Stomach (tissue), 8 donors: ENCODE measurements at regions not wholly inside any gene's neighbourhood (a gene's known extent, or its start where the extent isn't known, plus 50 kb on each side); places are given as distances from the start of the nearest gene placed in this dataset.
"Not testable (repeated sequence)": the region's sequence is repeated elsewhere in the genome, so short reads cannot be mapped to it uniquely, and the experiment has no call there.

Experiments
- DNase-seq, 2 donors: peaks; one replicate each; pipeline versions ENCODE4 v3.0.0 to v3.0.0-alpha.2; 2013 to 2019
- H3K27ac ChIP-seq, 5 donors: fragments of 200-600 bp in 4 of 5; sonication (generic) in 4 of 5; one replicate each; pipeline ENCODE4 v1.5.1; 2013 to 2019; ENCODE audit warnings: mild to moderate bottlenecking in 1 of 5, moderate library complexity in 1 of 5
- H3K27me3 ChIP-seq, 3 donors: fragments of 200-600 bp; sonication (generic); one replicate each; pipeline ENCODE4 v1.5.1; 2017 to 2019; ENCODE audit warnings: mixed run types in 1 of 3
- H3K36me3 ChIP-seq, 4 donors: fragments of 200-600 bp; sonication (generic); 1 replicate in 3 of 4; 2 replicates in 1 of 4; pipeline ENCODE4 v1.5.1; 2016 to 2019
- H3K4me1 ChIP-seq, 4 donors: fragments of 200-600 bp; sonication (generic); one replicate each; pipeline ENCODE4 v1.5.1; 2016 to 2019
- H3K4me3 ChIP-seq, 4 donors: fragments of 200-600 bp; sonication (generic) in 3 of 4; one replicate each; pipeline ENCODE4 v1.5.1; 2016 to 2019; ENCODE audit warnings: mild to moderate bottlenecking in 1 of 4
- H3K9me3 ChIP-seq, 4 donors: fragments of 200-600 bp; sonication (generic); one replicate each; pipeline ENCODE4 v1.5.1; 2016 to 2019
- EP300 ChIP-seq: sonication (generic); formaldehyde crosslinking; IDR thresholded peaks from one replicate; pipeline ENCODE4 v1.6.1; 2017; ENCODE audit warnings: antibody characterized with exemption
- POLR2A ChIP-seq, 4 donors: fragments of 450-650 bp; IDR thresholded peaks; one replicate each; pipeline ENCODE4 v1.6.1; 2016; ENCODE audit warnings: antibody characterized with exemption in 4 of 4, control low read depth in 2 of 4, mild to moderate bottlenecking in 1 of 4, moderate library complexity in 1 of 4
- POLR2AphosphoS5 ChIP-seq, 3 donors: sonication (generic); formaldehyde crosslinking; IDR thresholded peaks; one replicate each; pipeline ENCODE4 v1.6.1; 2016; ENCODE audit warnings: antibody characterized with exemption in 3 of 3
- WGBS, 5 donors: extraction: QIAGEN DNeasy Blood & Tissue Kit in 3 of 5; methylation state at CpG; one replicate each; pipeline versions ENCODE4 v1.1.5 to v1.1.7; 2013 to 2018; 5-methylcytosine and 5-hydroxymethylcytosine counted together
- intact Hi-C: fragments of 100-400 bp; cut with DNase I; formaldehyde crosslinking; loops from one replicate; pipeline ENCODE4 v1.15.1; 2023; ENCODE audit warnings: low total_unique reads
- TF ChIP-seq, protein P1 (sequence below), 7 experiments: fragments of 450-650 bp in 4 of 7; fragments of 200-600 bp in 3 of 7; sonication (generic) in 3 of 7; IDR thresholded peaks; one replicate each; pipeline ENCODE4 v1.5.1; 2016 to 2019; ENCODE audit warnings: antibody characterized with exemption in 7 of 7, control low read depth in 2 of 7, mild to moderate bottlenecking in 1 of 7
- donor health status: healthy with polysubstance abuse.
- donor health status: Bipolar disorder and iron deficiency.
- donor health status: healthy.

GRCh38 chr18:10168477-10168876, 254.7 kb downstream of the VAPA start:
- H3K9me3 ChIP-seq, result no peaks in the 10 kb centered on the region
- intact Hi-C loops, result no loop called here
- H3K36me3 ChIP-seq, result no peaks in the 10 kb centered on the region
- WGBS, 5 donors, result 86 to 95% (median 94%) methylated on average over 9 of the region's 9 CpGs
- TF ChIP-seq EP300, result no peak
- TF ChIP-seq, protein P1, sequence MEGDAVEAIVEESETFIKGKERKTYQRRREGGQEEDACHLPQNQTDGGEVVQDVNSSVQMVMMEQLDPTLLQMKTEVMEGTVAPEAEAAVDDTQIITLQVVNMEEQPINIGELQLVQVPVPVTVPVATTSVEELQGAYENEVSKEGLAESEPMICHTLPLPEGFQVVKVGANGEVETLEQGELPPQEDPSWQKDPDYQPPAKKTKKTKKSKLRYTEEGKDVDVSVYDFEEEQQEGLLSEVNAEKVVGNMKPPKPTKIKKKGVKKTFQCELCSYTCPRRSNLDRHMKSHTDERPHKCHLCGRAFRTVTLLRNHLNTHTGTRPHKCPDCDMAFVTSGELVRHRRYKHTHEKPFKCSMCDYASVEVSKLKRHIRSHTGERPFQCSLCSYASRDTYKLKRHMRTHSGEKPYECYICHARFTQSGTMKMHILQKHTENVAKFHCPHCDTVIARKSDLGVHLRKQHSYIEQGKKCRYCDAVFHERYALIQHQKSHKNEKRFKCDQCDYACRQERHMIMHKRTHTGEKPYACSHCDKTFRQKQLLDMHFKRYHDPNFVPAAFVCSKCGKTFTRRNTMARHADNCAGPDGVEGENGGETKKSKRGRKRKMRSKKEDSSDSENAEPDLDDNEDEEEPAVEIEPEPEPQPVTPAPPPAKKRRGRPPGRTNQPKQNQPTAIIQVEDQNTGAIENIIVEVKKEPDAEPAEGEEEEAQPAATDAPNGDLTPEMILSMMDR (IDR thresholded peaks at IDR 0.05), result no peak
- TF ChIP-seq POLR2A (IDR thresholded peaks at IDR 0.05), result no peak
- no peak for TF ChIP-seq POLR2AphosphoS5 (IDR thresholded peaks at IDR 0.05)
- peaks cover 7 to 27% (median 15%) of the 10 kb centered on the region in 4 donors for H3K4me1 ChIP-seq
- no peak overlapping the region for H3K4me3 ChIP-seq
- H3K27ac ChIP-seq, result peak overlapping the region in 1 of 5 donors; percentile 18
- no peak for DNase-seq
- H3K27me3 ChIP-seq, result no peaks in the 10 kb centered on the region

- no peaks in the 10 kb centered on the region for H3K27me3 ChIP-seq
- 32 to 53% (median 36%) methylated on average over 4 of the region's 4 CpGs for WGBS, 5 donors
- H3K4me1 ChIP-seq, result peaks cover 7 to 27% (median 15%) of the 10 kb centered on the region in 4 donors
- H3K36me3 ChIP-seq, result no peaks in the 10 kb centered on the region
- no peaks in the 10 kb centered on the region for H3K9me3 ChIP-seq
- H3K27ac ChIP-seq, result peak overlapping the region in 1 of 5 donors; percentile 3
- DNase-seq, result peak; percentile 49 to 57
- TF ChIP-seq EP300 (no peak), POLR2A (IDR thresholded peaks at IDR 0.05) (no peak), POLR2AphosphoS5 (IDR thresholded peaks at IDR 0.05) (peak in 1 of 3 donors; percentile 44)
- H3K4me3 ChIP-seq, result no peak overlapping the region
- intact Hi-C loops, result no loop called here
Measured at GRCh38 chr18:10169064-10169562, 255.3 kb downstream of the VAPA start.

DNA sequence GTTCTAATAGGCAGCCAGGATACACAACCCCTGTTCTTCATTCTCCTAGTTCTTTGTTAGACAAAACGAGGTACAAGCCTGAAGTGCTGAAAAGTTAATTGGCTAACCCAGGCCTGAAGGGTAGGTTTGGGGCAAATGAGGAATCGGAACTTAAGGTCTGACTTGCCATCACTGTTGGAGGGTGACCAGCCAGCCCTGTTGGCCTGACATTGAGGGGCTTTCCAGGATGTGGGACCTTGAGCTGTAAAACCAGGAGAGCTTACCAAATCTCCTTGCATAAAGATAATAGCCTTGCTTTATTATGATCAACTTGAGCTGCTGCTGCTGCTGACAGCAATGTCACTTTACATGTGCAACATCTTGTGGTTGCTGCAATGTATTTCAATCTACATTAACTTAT, 256.0 kb downstream of the VAPA start:
- Histone ChIP-seq H3K9me3 (no peaks in the 10 kb centered on the region), H3K4me3 (no peak overlapping the region), H3K4me1 (peaks cover 7 to 27% (median 15%) of the 10 kb centered on the region in 4 donors), H3K36me3 (no peaks in the 10 kb centered on the region), H3K27me3 (no peaks in the 10 kb centered on the region), H3K27ac (peak overlapping the region in 2 of 5 donors; percentile 14 to 17)
- TF ChIP-seq POLR2A (IDR thresholded peaks at IDR 0.05), result no peak
- no peak for TF ChIP-seq EP300
- TF ChIP-seq, protein P1 (IDR thresholded peaks at IDR 0.05), result no peak
- TF ChIP-seq POLR2AphosphoS5 (IDR thresholded peaks at IDR 0.05), result no peak
- 66 to 86% (median 68%) methylated on average over 2 of the region's 2 CpGs for WGBS, 5 donors
- intact Hi-C loops, result no loop called here
- DNase-seq, result no peak

DNA sequence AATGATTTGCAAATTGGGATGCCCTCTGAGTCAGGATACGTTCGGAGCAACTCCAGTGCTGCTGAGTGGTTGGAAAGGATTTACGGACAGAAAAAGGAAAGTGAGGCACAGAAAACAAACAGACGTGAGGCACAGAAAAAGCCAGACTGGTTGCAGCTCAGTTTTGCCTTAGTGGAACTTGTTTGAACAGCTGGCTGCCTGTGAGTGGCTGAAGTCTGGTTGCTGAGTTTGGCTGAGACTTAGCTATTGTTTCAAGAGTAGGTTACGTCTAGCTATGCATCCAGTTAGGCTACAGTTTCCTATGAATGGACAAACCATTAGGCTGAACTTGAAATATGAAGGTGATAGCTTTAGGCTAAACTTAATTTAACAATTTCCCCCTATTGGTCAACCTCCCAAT, 256.6 kb downstream of the VAPA start:
- Histone ChIP-seq H3K27me3 (no peaks in the 10 kb centered on the region), H3K4me3 (no peak overlapping the region), H3K9me3 (no peaks in the 10 kb centered on the region), H3K4me1 (peaks cover 7 to 27% (median 15%) of the 10 kb centered on the region in 4 donors), H3K36me3 (no peaks in the 10 kb centered on the region), H3K27ac (peak overlapping the region in 1 of 5 donors; percentile 14)
- 45 to 66% (median 48%) methylated on average over 5 of the region's 5 CpGs for WGBS, 5 donors
- TF ChIP-seq EP300 (no peak), POLR2A (IDR thresholded peaks at IDR 0.05) (no peak), POLR2AphosphoS5 (IDR thresholded peaks at IDR 0.05) (no peak)
- TF ChIP-seq, protein P1 (IDR thresholded peaks at IDR 0.05), result no peak
- intact Hi-C loops, result no loop called here
- DNase-seq, result no peak

- H3K27ac ChIP-seq, H3K36me3 ChIP-seq, H3K9me3 ChIP-seq, H3K27me3 ChIP-seq, H3K4me3 ChIP-seq, DNase-seq, intact Hi-C loops, H3K4me1 ChIP-seq: not testable (repeated sequence)
- WGBS, 5 donors, result 68 to 91% (median 81%) methylated on average over 2 of the region's 2 CpGs
Measured at GRCh38 chr18:10175333-10175732, 261.5 kb downstream of the VAPA start.

DNA sequence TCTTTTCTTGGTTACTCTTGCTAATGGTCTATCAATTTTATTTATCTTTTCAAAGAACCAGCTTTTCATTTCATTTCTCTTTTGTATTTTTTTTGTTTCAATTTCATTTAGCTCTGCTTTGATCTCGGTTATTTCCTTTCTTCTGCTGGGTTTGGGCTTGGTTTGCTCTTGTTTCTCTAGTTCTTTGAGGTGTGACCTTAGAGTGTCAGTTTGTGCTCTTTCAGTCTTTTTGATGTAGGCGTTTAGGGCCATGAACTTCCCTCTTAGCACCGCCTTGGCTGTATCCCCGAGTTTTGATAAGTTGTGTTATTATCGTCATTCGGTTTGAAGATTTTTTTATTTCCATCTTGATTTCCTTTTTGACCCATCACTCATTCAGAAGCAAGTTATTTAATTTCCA, 265.5 kb downstream of the VAPA start:
- intact Hi-C loops, H3K36me3 ChIP-seq, H3K4me1 ChIP-seq, H3K4me3 ChIP-seq, H3K27me3 ChIP-seq, DNase-seq, H3K9me3 ChIP-seq, H3K27ac ChIP-seq: not testable (repeated sequence)
- 75 to 82% (median 79%) methylated on average over 6 of the region's 6 CpGs for WGBS, 5 donors
